ENCODE measurements at regions not wholly inside any gene's neighbourhood (a gene's known extent, or its start where the extent isn't known, plus 50 kb on each side); places are given as distances from the start of the nearest gene placed in this dataset.

GRCh38 chr20:41978875-41979274, 360.7 kb upstream of the CHD6 start:
- H3K4me3 ChIP-seq (ENCODE audit: low read length) = no peak overlapping the region
- no peak for TF ChIP-seq ZNF274 (IDR thresholded peaks at IDR 0.05; ENCODE audit: low read depth, low read length)

GRCh38 chr20:41978246-41978790, 360.1 kb upstream of the CHD6 start:
- TF ChIP-seq ZNF274 (IDR thresholded peaks at IDR 0.05; ENCODE audit: low read depth, low read length) = no peak
- H3K4me3 ChIP-seq (ENCODE audit: low read length) = no peak overlapping the region

- H3K4me3 ChIP-seq (ENCODE audit: low read length) = no peak overlapping the region
- TF ChIP-seq ZNF274 (IDR thresholded peaks at IDR 0.05; ENCODE audit: low read depth, low read length) = no peak
These were observed 351.5 kb upstream of the CHD6 start for GRCh38 chr20:41969656-41970055.

GRCh38 chr20:41960166-41960565, 342.0 kb upstream of the CHD6 start:
- TF ChIP-seq ZNF274 (IDR thresholded peaks at IDR 0.05; ENCODE audit: low read depth, low read length) = no peak
- no peak overlapping the region for H3K4me3 ChIP-seq (ENCODE audit: low read length)

GRCh38 chr20:41958391-41958790, 340.2 kb upstream of the CHD6 start:
- H3K4me3 ChIP-seq (ENCODE audit: low read length) = no peak overlapping the region
- TF ChIP-seq ZNF274 (IDR thresholded peaks at IDR 0.05; ENCODE audit: low read depth, low read length) = no peak

- H3K4me3 ChIP-seq (ENCODE audit: low read length) = no peak overlapping the region
- no peak for TF ChIP-seq ZNF274 (IDR thresholded peaks at IDR 0.05; ENCODE audit: low read depth, low read length)
These were observed 338.3 kb upstream of the CHD6 start for GRCh38 chr20:41956338-41957074.

- no peak for TF ChIP-seq ZNF274 (IDR thresholded peaks at IDR 0.05; ENCODE audit: low read depth, low read length)
- H3K4me3 ChIP-seq (ENCODE audit: low read length) = no peak overlapping the region
These were observed 334.0 kb upstream of the CHD6 start for GRCh38 chr20:41952166-41952565.

GRCh38 chr20:41951615-41952014, 333.4 kb upstream of the CHD6 start:
- H3K4me3 ChIP-seq (ENCODE audit: low read length) = no peak overlapping the region
- no peak for TF ChIP-seq ZNF274 (IDR thresholded peaks at IDR 0.05; ENCODE audit: low read depth, low read length)

- H3K4me3 ChIP-seq (ENCODE audit: low read length) = no peak overlapping the region
- TF ChIP-seq ZNF274 (IDR thresholded peaks at IDR 0.05; ENCODE audit: low read depth, low read length) = no peak
These were observed 321.5 kb upstream of the CHD6 start for GRCh38 chr20:41939659-41940058.

- no peak overlapping the region for H3K4me3 ChIP-seq (ENCODE audit: low read length)
- TF ChIP-seq ZNF274 (IDR thresholded peaks at IDR 0.05; ENCODE audit: low read depth, low read length) = no peak
These were observed 320.2 kb upstream of the CHD6 start for GRCh38 chr20:41938353-41938752.

GRCh38 chr20:41935259-41935791, 317.1 kb upstream of the CHD6 start:
- no peak overlapping the region for H3K4me3 ChIP-seq (ENCODE audit: low read length)
- no peak for TF ChIP-seq ZNF274 (IDR thresholded peaks at IDR 0.05; ENCODE audit: low read depth, low read length)

- no peak overlapping the region for H3K4me3 ChIP-seq (ENCODE audit: low read length)
- no peak for TF ChIP-seq ZNF274 (IDR thresholded peaks at IDR 0.05; ENCODE audit: low read depth, low read length)
These were observed 314.3 kb upstream of the CHD6 start for GRCh38 chr20:41932431-41932830.

GRCh38 chr20:41927655-41928054, 309.5 kb upstream of the CHD6 start:
- TF ChIP-seq ZNF274 (IDR thresholded peaks at IDR 0.05; ENCODE audit: low read depth, low read length) = no peak

GRCh38 chr20:41927189-41927588, 309.0 kb upstream of the CHD6 start:
- no peak overlapping the region for H3K4me3 ChIP-seq (ENCODE audit: low read length)

More at GRCh38 chr20:41927655-41928054, 309.5 kb upstream of the CHD6 start:
- no peak overlapping the region for H3K4me3 ChIP-seq (ENCODE audit: low read length)

GRCh38 chr20:41925476-41925875, 307.3 kb upstream of the CHD6 start:
- no peak overlapping the region for H3K4me3 ChIP-seq (ENCODE audit: low read length)
- no peak for TF ChIP-seq ZNF274 (IDR thresholded peaks at IDR 0.05; ENCODE audit: low read depth, low read length)

More at GRCh38 chr20:41927189-41927588, 309.0 kb upstream of the CHD6 start:
- TF ChIP-seq ZNF274 (IDR thresholded peaks at IDR 0.05; ENCODE audit: low read depth, low read length) = no peak

Measured in GM08714 (cell line).